HL-60 (cell line): ENCODE measurements at regions not wholly inside any gene's neighbourhood (a gene's known extent, or its start where the extent isn't known, plus 50 kb on each side); places are given as distances from the start of the nearest gene placed in this dataset.

Experiments used
- POLR2AphosphoS5 ChIP-seq: IDR thresholded peaks from 2 replicates; pipeline ENCODE4 v1.6.1; 2012; ENCODE audit warnings: low read depth
- REST ChIP-seq: IDR thresholded peaks from 2 replicates; pipeline ENCODE4 v1.6.1; 2012; ENCODE audit warnings: low read depth; ENCODE audit not compliant: insufficient replicate concordance

- TF ChIP-seq REST: no peak
- no peak for TF ChIP-seq POLR2AphosphoS5
Measured at GRCh38 chr1:209160230-209160629, 423.3 kb upstream of the CAMK1G start.
